SJCRH30 (cell line): ENCODE measurements at regions not wholly inside any gene's neighbourhood (a gene's known extent, or its start where the extent isn't known, plus 50 kb on each side); places are given as distances from the start of the nearest gene placed in this dataset.
"Not testable (repeated sequence)": the region's sequence is repeated elsewhere in the genome, so short reads cannot be mapped to it uniquely, and the experiment has no call there.

Source experiments
- DNase-seq, 2 experiments: peaks; one replicate each; pipeline ENCODE4 v3.0.0-alpha.2; 2015 to 2020
- H3K27ac ChIP-seq: fragments of 250-450 bp; sonication (Bioruptor Pico); 2 replicates; pipeline ENCODE4 v1.5.1; 2020; ENCODE audit warnings: mild to moderate bottlenecking, moderate library complexity
- H3K27me3 ChIP-seq: fragments of 250-450 bp; sonication (Bioruptor Pico); 2 replicates; pipeline ENCODE4 v1.5.1; 2020; ENCODE audit warnings: mild to moderate bottlenecking, moderate library complexity
- H3K36me3 ChIP-seq: fragments of 250-450 bp; sonication (Bioruptor Pico); 2 replicates; pipeline ENCODE4 v1.5.1; 2020; ENCODE audit warnings: mild to moderate bottlenecking, moderate library complexity
- H3K4me1 ChIP-seq: fragments of 250-450 bp; sonication (Bioruptor Pico); 2 replicates; pipeline ENCODE4 v1.5.1; 2020; ENCODE audit warnings: mild to moderate bottlenecking, moderate library complexity
- H3K4me3 ChIP-seq: fragments of 250-450 bp; sonication (Bioruptor Pico); 2 replicates; pipeline ENCODE4 v1.5.1; 2020; ENCODE audit warnings: mild to moderate bottlenecking, moderate library complexity
- H3K9me3 ChIP-seq: fragments of 250-450 bp; sonication (Bioruptor Pico); replicated peaks from 2 replicates; pipeline ENCODE4 v1.5.1; 2020; ENCODE audit warnings: mild to moderate bottlenecking, moderate library complexity

DNA sequence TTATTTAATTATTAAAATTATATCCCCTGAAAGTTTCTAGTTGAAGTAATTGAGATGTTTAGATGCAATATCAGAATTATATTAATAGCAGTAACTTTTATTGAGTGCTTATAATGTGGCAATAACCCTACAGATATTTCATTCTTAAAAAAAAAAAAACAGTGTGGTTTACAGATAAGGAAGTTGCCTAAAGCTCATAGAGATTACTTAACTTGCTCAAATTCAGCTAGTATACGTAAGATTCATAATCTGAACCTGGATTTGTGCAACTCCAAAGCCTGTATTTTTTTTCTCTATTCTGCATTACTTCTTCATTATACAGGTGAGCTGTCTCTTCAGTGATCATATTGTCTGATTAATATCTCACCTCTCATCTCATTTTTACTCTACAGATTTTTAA lies 156.0 kb upstream of the PTBP2 start:
- Histone ChIP-seq H3K4me3 (no peak overlapping the region), H3K27ac (no peak overlapping the region)

GRCh38 chr1:96568639-96569038 lies 152.9 kb upstream of the PTBP2 start:
- Histone ChIP-seq H3K27me3 (no peaks in the 10 kb centered on the region), H3K27ac (no peak overlapping the region), H3K4me3 (no peak overlapping the region), H3K9me3 (no peaks in the 10 kb centered on the region), H3K4me1 (no peaks in the 10 kb centered on the region), H3K36me3 (no peaks in the 10 kb centered on the region)
- DNase-seq: no peak

More for the DNA sequence above, 156.0 kb upstream of the PTBP2 start:
- H3K9me3 ChIP-seq: no peaks in the 10 kb centered on the region
- no peaks in the 10 kb centered on the region for H3K4me1 ChIP-seq
- no peaks in the 10 kb centered on the region for H3K36me3 ChIP-seq
- no peaks in the 10 kb centered on the region for H3K27me3 ChIP-seq
- no peak for DNase-seq

GRCh38 chr1:96569288-96569687 lies 152.3 kb upstream of the PTBP2 start:
- H3K4me3 ChIP-seq: no peak overlapping the region
- no peaks in the 10 kb centered on the region for H3K27me3 ChIP-seq
- DNase-seq: no peak
- H3K36me3 ChIP-seq: no peaks in the 10 kb centered on the region
- H3K4me1 ChIP-seq: no peaks in the 10 kb centered on the region
- no peaks in the 10 kb centered on the region for H3K9me3 ChIP-seq
- no peak overlapping the region for H3K27ac ChIP-seq

DNA sequence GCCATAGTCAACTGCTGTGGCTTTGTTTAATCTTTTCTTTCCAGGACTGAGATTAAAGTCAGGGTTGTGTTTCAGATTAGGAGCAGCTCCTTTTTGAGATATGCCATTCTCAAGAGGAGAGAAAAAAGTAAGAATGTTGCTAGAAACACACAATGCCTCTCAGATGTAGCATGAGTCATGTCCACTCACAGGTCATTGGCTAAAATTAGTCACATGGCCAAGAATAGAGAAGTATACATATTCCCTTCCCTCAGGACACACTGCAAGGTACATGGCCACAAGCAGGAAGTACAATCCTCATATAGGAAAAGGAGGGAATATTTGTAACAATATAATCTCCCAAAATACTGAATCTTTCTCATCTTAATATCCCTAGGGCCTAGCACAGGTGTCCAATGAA lies 141.9 kb upstream of the PTBP2 start:
- Histone ChIP-seq H3K36me3 (no peaks in the 10 kb centered on the region), H3K4me1 (no peaks in the 10 kb centered on the region), H3K4me3 (no peak overlapping the region), H3K27ac (no peak overlapping the region), H3K27me3 (no peaks in the 10 kb centered on the region), H3K9me3 (no peaks in the 10 kb centered on the region)
- no peak for DNase-seq

- no peaks in the 10 kb centered on the region for H3K9me3 ChIP-seq
- no peak overlapping the region for H3K27ac ChIP-seq
- no peaks in the 10 kb centered on the region for H3K36me3 ChIP-seq
- DNase-seq: no peak
- H3K27me3 ChIP-seq: no peaks in the 10 kb centered on the region
- no peaks in the 10 kb centered on the region for H3K4me1 ChIP-seq
- H3K4me3 ChIP-seq: no peak overlapping the region
Measured at GRCh38 chr1:96580920-96581319, 140.7 kb upstream of the PTBP2 start.

DNA sequence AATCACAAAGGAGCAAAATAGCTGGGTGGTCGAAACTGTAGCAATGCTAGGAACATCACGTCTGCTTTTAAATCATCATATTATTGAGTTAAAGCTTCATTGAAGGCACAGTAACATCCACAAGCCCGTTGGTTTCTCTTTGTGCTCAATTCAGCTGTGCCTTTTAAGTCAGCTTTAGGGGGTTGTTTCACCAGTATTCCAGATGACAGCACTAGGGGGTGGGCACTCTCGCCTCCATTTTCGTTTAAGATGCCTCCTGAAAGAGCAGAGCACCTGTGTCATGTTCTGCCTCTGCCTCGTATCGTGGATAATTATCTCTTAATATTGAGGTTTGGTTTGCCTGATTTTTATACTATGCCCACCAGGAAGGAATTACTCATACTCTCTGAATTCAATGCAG lies 139.8 kb upstream of the PTBP2 start:
- Histone ChIP-seq H3K36me3 (no peaks in the 10 kb centered on the region), H3K27me3 (no peaks in the 10 kb centered on the region), H3K4me1 (no peaks in the 10 kb centered on the region), H3K4me3 (no peak overlapping the region), H3K27ac (no peak overlapping the region), H3K9me3 (no peaks in the 10 kb centered on the region)
- DNase-seq: no peak

GRCh38 chr1:96583903-96584302 lies 137.7 kb upstream of the PTBP2 start:
- Histone ChIP-seq H3K36me3 (no peaks in the 10 kb centered on the region), H3K27ac (no peak overlapping the region), H3K4me1 (no peaks in the 10 kb centered on the region), H3K4me3 (no peak overlapping the region), H3K27me3 (no peaks in the 10 kb centered on the region), H3K9me3 (no peaks in the 10 kb centered on the region)
- no peak for DNase-seq

DNA sequence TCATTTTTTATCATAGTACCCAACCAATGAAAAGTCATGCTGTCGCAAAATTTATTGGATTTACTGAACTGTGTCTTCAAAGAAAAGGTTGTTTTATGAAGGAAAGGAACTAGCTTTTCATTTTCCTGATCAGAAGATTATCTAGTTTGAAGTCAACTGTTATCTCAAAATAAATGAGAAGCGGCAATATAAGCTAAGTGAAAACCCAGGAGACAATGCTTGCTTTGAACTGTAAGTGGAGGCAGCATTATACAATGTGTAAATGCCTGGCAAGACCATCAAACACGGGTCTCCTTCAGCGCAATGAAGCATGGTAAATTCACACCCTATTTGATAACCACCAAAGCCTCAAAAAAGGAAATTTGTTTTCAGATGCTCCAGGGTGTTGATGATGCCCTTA lies 134.4 kb upstream of the PTBP2 start:
- no peak for DNase-seq
- Histone ChIP-seq H3K27ac (no peak overlapping the region), H3K4me3 (no peak overlapping the region), H3K4me1 (no peaks in the 10 kb centered on the region), H3K9me3 (no peaks in the 10 kb centered on the region), H3K27me3 (no peaks in the 10 kb centered on the region), H3K36me3 (no peaks in the 10 kb centered on the region)

GRCh38 chr1:96588416-96588995 lies 133.1 kb upstream of the PTBP2 start:
- H3K4me1 ChIP-seq: no peaks in the 10 kb centered on the region
- no peaks in the 10 kb centered on the region for H3K9me3 ChIP-seq
- no peaks in the 10 kb centered on the region for H3K27me3 ChIP-seq
- no peak overlapping the region for H3K27ac ChIP-seq
- H3K4me3 ChIP-seq: no peak overlapping the region
- H3K36me3 ChIP-seq: no peaks in the 10 kb centered on the region
- no peak for DNase-seq

GRCh38 chr1:96595530-96595929 lies 126.1 kb upstream of the PTBP2 start:
- not testable (repeated sequence) for H3K27me3 ChIP-seq, H3K9me3 ChIP-seq

GRCh38 chr1:96596226-96596922 lies 125.2 kb upstream of the PTBP2 start:
- Histone ChIP-seq H3K4me1 (no peaks in the 10 kb centered on the region), H3K27ac (no peak overlapping the region), H3K9me3 (no peaks in the 10 kb centered on the region), H3K4me3 (no peak overlapping the region), H3K27me3 (no peaks in the 10 kb centered on the region), H3K36me3 (no peaks in the 10 kb centered on the region)
- DNase-seq: peak; percentile 41 to 67

More at GRCh38 chr1:96595530-96595929, 126.1 kb upstream of the PTBP2 start:
- not testable (repeated sequence) for H3K36me3 ChIP-seq, H3K4me3 ChIP-seq, H3K27ac ChIP-seq, H3K4me1 ChIP-seq, DNase-seq

DNA sequence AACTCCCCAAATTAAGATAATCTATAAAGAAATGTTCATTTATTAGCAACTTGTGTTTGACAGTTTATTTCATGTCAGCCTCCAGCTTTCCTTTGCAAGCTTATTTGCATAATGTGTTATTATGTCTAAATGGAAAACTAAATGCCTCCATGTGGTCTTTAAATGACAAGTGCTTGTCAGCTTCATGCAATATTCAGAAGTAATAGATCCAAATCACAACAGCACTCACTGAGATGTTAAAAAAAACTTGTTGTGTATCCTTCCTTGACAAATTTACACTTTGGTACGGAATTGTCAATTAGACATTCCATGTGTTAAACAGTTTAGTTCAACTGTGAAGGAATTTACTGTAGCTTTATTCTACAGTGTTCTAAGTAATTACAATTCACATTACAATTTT lies 124.4 kb upstream of the PTBP2 start:
- no peaks in the 10 kb centered on the region for H3K9me3 ChIP-seq
- H3K27ac ChIP-seq: no peak overlapping the region
- no peak for DNase-seq
- no peaks in the 10 kb centered on the region for H3K4me1 ChIP-seq
- no peaks in the 10 kb centered on the region for H3K36me3 ChIP-seq
- no peaks in the 10 kb centered on the region for H3K27me3 ChIP-seq
- no peak overlapping the region for H3K4me3 ChIP-seq

- no peak overlapping the region for H3K27ac ChIP-seq
- no peaks in the 10 kb centered on the region for H3K36me3 ChIP-seq
- H3K9me3 ChIP-seq: no peaks in the 10 kb centered on the region
- H3K4me3 ChIP-seq: no peak overlapping the region
- no peak for DNase-seq
- H3K4me1 ChIP-seq: no peaks in the 10 kb centered on the region
- H3K27me3 ChIP-seq: no peaks in the 10 kb centered on the region
Measured at GRCh38 chr1:96598416-96599168, 123.0 kb upstream of the PTBP2 start.

- H3K27me3 ChIP-seq, H3K27ac ChIP-seq, H3K4me1 ChIP-seq, DNase-seq, H3K9me3 ChIP-seq, H3K4me3 ChIP-seq, H3K36me3 ChIP-seq: not testable (repeated sequence)
Measured at GRCh38 chr1:96604620-96605019, 117.0 kb upstream of the PTBP2 start.

DNA sequence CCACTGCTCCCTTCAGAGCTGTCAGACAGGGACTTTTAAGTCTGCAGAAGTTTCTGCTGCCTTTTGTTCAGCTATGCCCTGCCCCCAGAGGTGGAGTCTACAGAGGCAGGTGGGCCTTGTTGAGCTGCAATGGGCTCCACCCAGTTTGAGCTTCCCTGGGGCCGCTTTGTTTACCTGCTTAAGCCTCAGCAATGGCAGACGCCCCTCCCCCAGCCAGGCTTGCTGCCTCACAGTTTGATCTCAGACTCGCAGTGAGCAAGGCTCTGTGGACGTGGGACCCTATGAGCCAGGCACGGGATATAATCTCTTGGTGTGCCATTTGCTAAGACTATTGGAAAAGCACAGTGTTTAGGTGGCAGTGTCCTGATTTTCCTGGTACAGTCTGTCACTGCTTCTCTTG lies 104.2 kb upstream of the PTBP2 start:
- not testable (repeated sequence) for H3K9me3 ChIP-seq, DNase-seq, H3K4me1 ChIP-seq, H3K27ac ChIP-seq, H3K36me3 ChIP-seq, H3K4me3 ChIP-seq, H3K27me3 ChIP-seq
